Keratinocyte (primary cell): ENCODE measurements at regions not wholly inside any gene's neighbourhood (a gene's known extent, or its start where the extent isn't known, plus 50 kb on each side); places are given as distances from the start of the nearest gene placed in this dataset.
"Not testable (repeated sequence)": the region's sequence is repeated elsewhere in the genome, so short reads cannot be mapped to it uniquely, and the experiment has no call there.

Experiments used
- DNase-seq: peaks from one replicate; pipeline ENCODE4 v3.0.0-alpha.2; 2011; ENCODE audit warnings: low read depth, missing footprints, low spot score
- FAIRE-seq: peaks from 2 replicates; lab custom pipeline; 2011; peaks lifted over from hg19 to GRCh38; lab: Jason Lieb, UNC
- H2AFZ ChIP-seq: 2 replicates; pipeline ENCODE4 v1.6.0; 2012; ENCODE audit warnings: low read length, control low read depth, inconsistent platforms; ENCODE audit not compliant: control insufficient read depth
- H3K27ac ChIP-seq: 2 replicates; pipeline ENCODE4 v1.5.1; 2011; ENCODE audit warnings: low read length; ENCODE audit not compliant: control insufficient read depth, insufficient read depth
- H3K27me3 ChIP-seq: 3 replicates; pipeline ENCODE4 v1.6.0; 2011; ENCODE audit warnings: low read length; ENCODE audit not compliant: control insufficient read depth, insufficient read depth; ENCODE audit errors: extremely low read depth
- H3K36me3 ChIP-seq, 2 experiments: 2 replicates in 1 of 2; 3 replicates in 1 of 2; pipeline ENCODE4 v1.5.1; 2011; ENCODE audit warnings: low read length in 2 of 2, mild to moderate bottlenecking in 1 of 2; ENCODE audit not compliant: control insufficient read depth in 2 of 2, insufficient read depth in 2 of 2; ENCODE audit errors: extremely low read depth in 1 of 2
- H3K4me1 ChIP-seq: 3 replicates; pipeline ENCODE4 v1.5.1; 2011; ENCODE audit warnings: low read length; ENCODE audit not compliant: control insufficient read depth, insufficient read depth; ENCODE audit errors: extremely low read depth
- H3K4me2 ChIP-seq: 3 replicates; pipeline ENCODE4 v1.6.0; 2011; ENCODE audit warnings: low read depth, low read length; ENCODE audit not compliant: control insufficient read depth, insufficient read depth; ENCODE audit errors: extremely low read depth
- H3K4me3 ChIP-seq, 3 experiments: fragments of 200-600 bp in 1 of 3; sonication (generic) in 1 of 3; 2 replicates in 2 of 3; 3 replicates in 1 of 3; pipeline ENCODE4 v1.5.1; 2011 to 2016; ENCODE audit warnings: low read length in 3 of 3, mild to moderate bottlenecking in 3 of 3, control low read depth in 2 of 3, inconsistent platforms in 1 of 3, low read depth in 1 of 3, mixed read lengths in 1 of 3, mixed run types in 1 of 3, moderate library complexity in 1 of 3; ENCODE audit not compliant: control insufficient read depth in 2 of 3, insufficient read depth in 2 of 3; ENCODE audit errors: extremely low read depth in 1 of 3
- H3K79me2 ChIP-seq: 2 replicates; pipeline ENCODE4 v1.6.0; 2012; ENCODE audit warnings: low read length; ENCODE audit not compliant: control insufficient read depth, insufficient read depth
- H3K9ac ChIP-seq: 3 replicates; pipeline ENCODE4 v1.6.0; 2011; ENCODE audit warnings: low read length; ENCODE audit not compliant: control insufficient read depth, insufficient read depth; ENCODE audit errors: extremely low read depth
- H3K9me1 ChIP-seq: 3 replicates; pipeline ENCODE4 v1.6.0; 2011; ENCODE audit warnings: low read length; ENCODE audit not compliant: control insufficient read depth, insufficient read depth; ENCODE audit errors: extremely low read depth
- H3K9me3 ChIP-seq: 2 replicates; pipeline ENCODE4 v1.5.1; 2012; ENCODE audit warnings: low read depth, low read length; ENCODE audit not compliant: control insufficient read depth
- H4K20me1 ChIP-seq: 3 replicates; pipeline ENCODE4 v1.6.0; 2011; ENCODE audit warnings: low read length; ENCODE audit not compliant: control insufficient read depth, insufficient read depth; ENCODE audit errors: extremely low read depth
- CTCF ChIP-seq, 3 experiments: IDR thresholded peaks in 1 of 3; conservative IDR thresholded peaks in 1 of 3; optimal IDR thresholded peaks in 1 of 3; 2 replicates in 2 of 3; 3 replicates in 1 of 3; pipeline versions ENCODE3 to v1.5.1; 2011; ENCODE audit warnings: low read length in 3 of 3, mild to moderate bottlenecking in 3 of 3, moderate library complexity in 2 of 3, control low read depth in 1 of 3, inconsistent platforms in 1 of 3; ENCODE audit not compliant: insufficient read depth in 2 of 3; ENCODE audit errors: extremely low read depth in 1 of 3
- EZH2 ChIP-seq: IDR thresholded peaks from one replicate; pipeline ENCODE4 v1.6.1; 2012; ENCODE audit warnings: inconsistent platforms, mild to moderate bottlenecking, low read length, moderate library complexity
- dilution Hi-C: fragments of 300-500 bp; cut with MboI; formaldehyde crosslinking; loops from one replicate; pipeline ENCODE4 v1.7.0; 2020; ENCODE audit warnings: low sequenced_read_pairs; ENCODE audit not compliant: extremely low pct_ligation_motif_present

GRCh38 chr1:176323472-176323871 lies 116.4 kb upstream of the COP1 start:
- dilution Hi-C loops, result no loop called here
- no peaks in the 10 kb centered on the region for H4K20me1 ChIP-seq
- FAIRE-seq, result no peak
- H3K4me3 ChIP-seq, result no peak overlapping the region
- TF ChIP-seq CTCF (optimal IDR thresholded peaks at IDR 0.05 in 1 of 3, IDR thresholded peaks at IDR 0.05 in 1 of 3, conservative IDR thresholded peaks at IDR 0.05 in 1 of 3; ENCODE audit: extremely low read depth in 1 of 3, insufficient read depth in 2 of 3, low read length in 3 of 3) (no peak), EZH2 (no peak)
- no peaks in the 10 kb centered on the region for H3K9me3 ChIP-seq
- H3K36me3 ChIP-seq, result no peaks in the 10 kb centered on the region
- H3K27me3 ChIP-seq, result no peaks in the 10 kb centered on the region
- H3K4me2 ChIP-seq, result no peak overlapping the region
- H2AFZ ChIP-seq, result no peak overlapping the region
- H3K9me1 ChIP-seq, result no peaks in the 10 kb centered on the region
- H3K9ac ChIP-seq, result no peak overlapping the region
- H3K79me2 ChIP-seq, result no peaks in the 10 kb centered on the region
- no peaks in the 10 kb centered on the region for H3K4me1 ChIP-seq
- H3K27ac ChIP-seq, result no peak overlapping the region
- DNase-seq, result no peak

- no peaks in the 10 kb centered on the region for H3K27me3 ChIP-seq
- no peak overlapping the region for H3K4me3 ChIP-seq
- no peaks in the 10 kb centered on the region for H3K9me3 ChIP-seq
- dilution Hi-C loops, result no loop called here
- FAIRE-seq, result no peak
- H3K4me2 ChIP-seq, result no peak overlapping the region
- TF ChIP-seq CTCF (optimal IDR thresholded peaks at IDR 0.05 in 1 of 3, IDR thresholded peaks at IDR 0.05 in 1 of 3, conservative IDR thresholded peaks at IDR 0.05 in 1 of 3; ENCODE audit: extremely low read depth in 1 of 3, insufficient read depth in 2 of 3, low read length in 3 of 3), result no peak
- no peak for TF ChIP-seq EZH2
- no peaks in the 10 kb centered on the region for H3K9me1 ChIP-seq
- H4K20me1 ChIP-seq, result no peaks in the 10 kb centered on the region
- no peak overlapping the region for H2AFZ ChIP-seq
- no peak overlapping the region for H3K9ac ChIP-seq
- no peaks in the 10 kb centered on the region for H3K4me1 ChIP-seq
- DNase-seq, result no peak
- H3K27ac ChIP-seq, result no peak overlapping the region
- no peaks in the 10 kb centered on the region for H3K79me2 ChIP-seq
- no peaks in the 10 kb centered on the region for H3K36me3 ChIP-seq
These were observed 108.6 kb upstream of the COP1 start for GRCh38 chr1:176315519-176316220.

GRCh38 chr1:176296602-176297001 lies 89.5 kb upstream of the COP1 start:
- H3K36me3 ChIP-seq, H3K4me3 ChIP-seq, H3K27me3 ChIP-seq, H3K9ac ChIP-seq, H3K9me1 ChIP-seq, H3K4me1 ChIP-seq, FAIRE-seq, dilution Hi-C loops, H3K79me2 ChIP-seq, H3K4me2 ChIP-seq, H3K27ac ChIP-seq, H3K9me3 ChIP-seq, H4K20me1 ChIP-seq, H2AFZ ChIP-seq, DNase-seq: not testable (repeated sequence)
